Breast epithelium (tissue), 4 donors: ENCODE measurements at regions not wholly inside any gene's neighbourhood (a gene's known extent, or its start where the extent isn't known, plus 50 kb on each side); places are given as distances from the start of the nearest gene placed in this dataset.

Source experiments
- DNase-seq, 2 donors: peaks; one replicate each; pipeline ENCODE4 v3.0.0-alpha.2; 2019; ENCODE audit warnings: low spot score in 2 of 2
- H3K27ac ChIP-seq, 2 donors: fragments of 200-600 bp; sonication (generic) in 1 of 2; one replicate each; pipeline ENCODE4 v1.5.1; 2016 to 2019; ENCODE audit warnings: mild to moderate bottlenecking in 1 of 2
- H3K27me3 ChIP-seq, 2 donors: fragments of 200-600 bp; sonication (generic) in 1 of 2; one replicate each; pipeline versions ENCODE4 v1.5.1 to v1.6.0; 2017 to 2019; ENCODE audit warnings: control low read depth in 1 of 2, mild to moderate bottlenecking in 1 of 2
- H3K36me3 ChIP-seq: fragments of 200-600 bp; one replicate; pipeline ENCODE4 v1.5.1; 2019
- H3K4me1 ChIP-seq, 2 donors: fragments of 200-600 bp; sonication (generic); one replicate each; pipeline ENCODE4 v1.5.1; 2016 to 2019; ENCODE audit warnings: control low read depth in 1 of 2
- H3K4me3 ChIP-seq, 3 donors: fragments of 200-600 bp; sonication (generic); 1 replicate in 2 of 3; 2 replicates in 1 of 3; pipeline ENCODE4 v1.5.1; 2016 to 2019; ENCODE audit warnings: mild to moderate bottlenecking in 3 of 3, moderate library complexity in 2 of 3
- H3K9me3 ChIP-seq, 2 donors: fragments of 200-600 bp; sonication (generic) in 1 of 2; one replicate each; pipeline ENCODE4 v1.5.1; 2016 to 2019; ENCODE audit warnings: control low read depth in 1 of 2
- CTCF ChIP-seq, 3 donors: fragments of 450-650 bp; IDR thresholded peaks; one replicate each; pipeline ENCODE4 v1.5.1; 2016 to 2017; ENCODE audit warnings: antibody characterized with exemption in 3 of 3, mild to moderate bottlenecking in 3 of 3, moderate library complexity in 3 of 3
- POLR2A ChIP-seq: fragments of 450-650 bp; IDR thresholded peaks from one replicate; pipeline ENCODE4 v1.6.1; 2016; ENCODE audit warnings: antibody characterized with exemption, mild to moderate bottlenecking, moderate library complexity
- POLR2AphosphoS5 ChIP-seq, 3 donors: sonication (generic); formaldehyde crosslinking; IDR thresholded peaks; one replicate each; pipeline ENCODE4 v1.6.1; 2017; ENCODE audit warnings: antibody characterized with exemption in 3 of 3
- intact Hi-C: fragments of 100-400 bp; cut with DNase I; formaldehyde crosslinking; loops from one replicate; pipeline ENCODE4 v1.15.1; 2023; ENCODE audit warnings: low total_unique reads

DNA sequence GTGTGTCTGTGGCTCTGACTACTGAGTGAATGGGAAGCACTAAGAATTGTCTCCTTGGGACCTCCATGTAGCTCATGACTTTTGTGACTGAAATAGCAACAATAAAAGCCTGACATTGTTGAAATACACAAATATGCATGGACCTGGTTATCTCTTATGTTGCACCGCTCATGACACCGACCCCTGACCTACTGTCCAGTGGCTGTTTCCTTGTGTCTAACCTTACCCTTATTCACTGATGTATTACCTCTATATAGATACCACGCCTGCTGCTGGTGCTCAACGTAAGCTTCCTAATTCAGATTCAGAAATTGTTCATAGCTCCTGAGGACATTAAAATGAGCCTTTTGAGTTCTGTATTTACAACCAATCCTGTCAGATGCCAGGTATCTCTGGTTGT is 243.4 kb upstream of the SEMA3C start:
- H3K9me3 ChIP-seq = no peaks in the 10 kb centered on the region
- no peak for DNase-seq
- no peaks in the 10 kb centered on the region for H3K27me3 ChIP-seq
- no peaks in the 10 kb centered on the region for H3K4me1 ChIP-seq
- no peak overlapping the region for H3K4me3 ChIP-seq
- TF ChIP-seq CTCF (IDR thresholded peaks at IDR 0.05) (no peak), POLR2A (no peak), POLR2AphosphoS5 (IDR thresholded peaks at IDR 0.05) (no peak)
- intact Hi-C loops = no loop called here
- no peaks in the 10 kb centered on the region for H3K36me3 ChIP-seq
- H3K27ac ChIP-seq = no peak overlapping the region

DNA sequence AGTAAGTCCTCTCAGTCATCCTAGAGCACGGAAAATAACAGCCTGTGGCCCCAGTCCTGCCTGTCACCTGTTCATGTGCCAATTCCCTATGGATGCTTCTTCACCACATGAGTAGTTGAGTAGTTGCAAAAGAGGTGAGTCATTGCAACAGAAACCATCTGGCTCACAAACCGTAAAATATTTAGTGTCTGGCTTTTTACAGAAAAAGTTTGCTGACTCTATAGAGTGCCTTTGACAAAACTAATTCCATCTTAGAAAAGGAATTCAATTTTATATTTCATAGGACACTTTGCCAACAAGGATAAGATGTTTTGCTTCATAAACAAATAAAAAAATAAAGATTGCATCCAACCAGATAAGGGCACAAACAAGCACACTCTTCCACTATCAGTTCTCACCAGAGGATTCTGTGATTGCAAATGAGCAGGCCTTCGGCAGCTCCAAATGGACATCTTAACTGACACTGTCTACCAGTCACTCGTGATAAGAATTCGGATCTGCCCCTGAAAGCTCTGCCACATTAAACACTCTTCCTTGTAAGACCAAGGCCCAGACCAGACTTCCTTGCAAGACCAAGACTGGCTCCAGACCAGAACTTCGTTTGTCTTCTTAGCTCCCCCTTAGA is 242.7 kb upstream of the SEMA3C start:
- Histone ChIP-seq H3K9me3 (no peaks in the 10 kb centered on the region), H3K4me1 (no peaks in the 10 kb centered on the region), H3K36me3 (no peaks in the 10 kb centered on the region), H3K27ac (no peak overlapping the region), H3K27me3 (no peaks in the 10 kb centered on the region), H3K4me3 (no peak overlapping the region)
- TF ChIP-seq CTCF (IDR thresholded peaks at IDR 0.05) (no peak), POLR2AphosphoS5 (IDR thresholded peaks at IDR 0.05) (no peak)
- intact Hi-C loops = no loop called here
- no peak for DNase-seq

DNA sequence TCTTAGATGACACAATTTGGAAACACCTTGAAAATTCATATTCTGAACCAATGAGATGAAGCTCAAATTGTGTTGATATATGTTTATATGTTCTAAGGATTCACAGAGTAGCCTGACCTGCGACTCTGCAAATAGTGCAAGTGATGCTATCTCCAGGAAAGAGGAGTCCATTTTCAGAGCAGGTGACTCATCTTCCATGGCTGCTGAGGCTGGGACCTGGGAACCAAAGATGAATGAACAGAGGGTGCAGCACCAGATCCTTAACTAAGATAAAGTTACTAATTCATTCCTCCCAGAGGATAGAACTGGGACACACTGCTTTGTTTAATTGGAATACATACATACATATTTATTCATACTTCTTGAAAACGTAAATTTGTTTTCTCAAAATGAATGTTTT is 240.6 kb upstream of the SEMA3C start:
- TF ChIP-seq CTCF (IDR thresholded peaks at IDR 0.05) (no peak), POLR2AphosphoS5 (IDR thresholded peaks at IDR 0.05) (no peak)
- H3K27ac ChIP-seq = no peak overlapping the region
- H3K27me3 ChIP-seq = no peaks in the 10 kb centered on the region
- DNase-seq = no peak
- no peaks in the 10 kb centered on the region for H3K9me3 ChIP-seq
- no peaks in the 10 kb centered on the region for H3K36me3 ChIP-seq
- no peaks in the 10 kb centered on the region for H3K4me1 ChIP-seq
- no peak overlapping the region for H3K4me3 ChIP-seq
- intact Hi-C loops = no loop called here

GRCh38 chr7:81158189-81158588 is 239.3 kb upstream of the SEMA3C start:
- Histone ChIP-seq H3K4me1 (no peaks in the 10 kb centered on the region), H3K9me3 (no peaks in the 10 kb centered on the region), H3K27me3 (no peaks in the 10 kb centered on the region), H3K4me3 (no peak overlapping the region), H3K27ac (no peak overlapping the region), H3K36me3 (no peaks in the 10 kb centered on the region)
- intact Hi-C loops = no loop called here
- DNase-seq = no peak
- TF ChIP-seq CTCF (IDR thresholded peaks at IDR 0.05) (no peak), POLR2A (no peak), POLR2AphosphoS5 (IDR thresholded peaks at IDR 0.05) (no peak)

- H3K27ac ChIP-seq = no peak overlapping the region
- intact Hi-C loops = no loop called here
- TF ChIP-seq POLR2AphosphoS5 (IDR thresholded peaks at IDR 0.05) (no peak), CTCF (IDR thresholded peaks at IDR 0.05) (no peak), POLR2A (no peak)
Observed at GRCh38 chr7:81155654-81156373, 237.0 kb upstream of the SEMA3C start.

More at GRCh38 chr7:81155654-81156373, 237.0 kb upstream of the SEMA3C start:
- Histone ChIP-seq H3K9me3 (no peaks in the 10 kb centered on the region), H3K4me3 (no peak overlapping the region), H3K4me1 (no peaks in the 10 kb centered on the region), H3K27me3 (no peaks in the 10 kb centered on the region), H3K36me3 (no peaks in the 10 kb centered on the region)
- DNase-seq = no peak
